ENCODE measurements at regions not wholly inside any gene's neighbourhood (a gene's known extent, or its start where the extent isn't known, plus 50 kb on each side); places are given as distances from the start of the nearest gene placed in this dataset.

DNA sequence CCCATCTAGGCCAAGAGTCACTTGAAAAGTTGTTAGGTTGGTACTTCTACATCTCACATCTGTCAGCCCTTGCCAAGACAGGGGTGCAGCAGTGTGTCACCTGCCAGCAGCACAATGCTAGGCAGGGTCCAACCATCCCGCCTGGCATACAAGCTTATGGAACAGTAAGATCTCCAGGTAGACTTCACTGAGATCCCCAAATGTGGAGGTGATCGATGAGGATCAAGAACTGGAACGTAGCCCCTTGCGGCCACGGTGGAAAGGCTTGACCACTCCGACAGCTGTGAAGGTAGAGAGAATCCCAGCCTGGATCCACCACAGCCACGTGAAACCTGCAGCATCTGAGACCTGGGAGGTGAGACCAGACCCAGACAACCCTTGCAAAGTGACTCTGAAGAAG is 696.0 kb upstream of the LMO3 start:
- TF ChIP-seq CSDC2 (CRISPR knock-in tag; IDR thresholded peaks at IDR 0.05) (no peak), ZFP3 (CRISPR knock-in tag; IDR thresholded peaks at IDR 0.05) (no peak), ZNF70 (CRISPR knock-in tag; IDR thresholded peaks at IDR 0.05) (no peak), ISL1 (CRISPR knock-in tag; IDR thresholded peaks at IDR 0.05) (no peak), CREB5 (CRISPR knock-in tag; IDR thresholded peaks at IDR 0.05; ENCODE audit: low read depth) (no peak)

Data from SK-N-SH treated with all-trans-retinoic acid at 6 μM for 48 hours (cell line).